GM19351 (cell line): ENCODE measurements at regions not wholly inside any gene's neighbourhood (a gene's known extent, or its start where the extent isn't known, plus 50 kb on each side); places are given as distances from the start of the nearest gene placed in this dataset.

Experiments used
- ATAC-seq: cut with Tn5 transposase; IDR thresholded peaks from one replicate; pipeline ENCODE4 v1.9.1; 2021; ENCODE audit warnings: mild to moderate bottlenecking, moderate library complexity; ENCODE audit not compliant: unreplicated experiment

- ATAC-seq, result no peak
Observed at GRCh38 chr13:105817498-105817897, 718.0 kb downstream of the EFNB2 start.

- no peak for ATAC-seq
Observed at GRCh38 chr13:105816994-105817393, 718.5 kb downstream of the EFNB2 start.

GRCh38 chr13:105814902-105815250, 720.6 kb downstream of the EFNB2 start:
- ATAC-seq, result no peak

GRCh38 chr13:105814219-105814901, 721.1 kb downstream of the EFNB2 start:
- ATAC-seq, result no peak

- no peak for ATAC-seq
Observed at GRCh38 chr13:105806628-105806920, 728.9 kb downstream of the EFNB2 start.

- ATAC-seq, result no peak
Observed at GRCh38 chr13:105805892-105806627, 729.4 kb downstream of the EFNB2 start.

- ATAC-seq, result no peak
Observed at GRCh38 chr13:105804561-105805190, 730.8 kb downstream of the EFNB2 start.

GRCh38 chr13:105799155-105799554, 736.3 kb downstream of the EFNB2 start:
- no peak for ATAC-seq

- ATAC-seq, result no peak
Observed at GRCh38 chr13:105798541-105798940, 736.9 kb downstream of the EFNB2 start.

GRCh38 chr13:105796081-105796480, 739.4 kb downstream of the EFNB2 start:
- ATAC-seq, result no peak

GRCh38 chr13:105790923-105791322, 744.5 kb downstream of the EFNB2 start:
- no peak for ATAC-seq

- ATAC-seq, result no peak
Observed at GRCh38 chr13:105788530-105788929, 746.9 kb downstream of the EFNB2 start.

- no peak for ATAC-seq
Observed at GRCh38 chr13:105787632-105788031, 747.8 kb downstream of the EFNB2 start.

- ATAC-seq, result no peak
Observed at GRCh38 chr13:105785436-105785835, 750.0 kb downstream of the EFNB2 start.

- no peak for ATAC-seq
Observed at GRCh38 chr13:105783261-105783660, 752.2 kb downstream of the EFNB2 start.

GRCh38 chr13:105778196-105778595, 757.3 kb downstream of the EFNB2 start:
- no peak for ATAC-seq

GRCh38 chr13:105774739-105775460, 760.6 kb downstream of the EFNB2 start:
- ATAC-seq, result no peak

GRCh38 chr13:105773863-105774538, 761.5 kb downstream of the EFNB2 start:
- ATAC-seq, result no peak

GRCh38 chr13:105773241-105773640, 762.2 kb downstream of the EFNB2 start:
- ATAC-seq, result no peak

- ATAC-seq, result no peak
Observed at GRCh38 chr13:105764486-105764885, 771.0 kb downstream of the EFNB2 start.

- no peak for ATAC-seq
Observed at GRCh38 chr13:105763851-105764250, 771.6 kb downstream of the EFNB2 start.
